HEK293T (cell line): ENCODE measurements at regions not wholly inside any gene's neighbourhood (a gene's known extent, or its start where the extent isn't known, plus 50 kb on each side); places are given as distances from the start of the nearest gene placed in this dataset.

ENCODE experiments used
- ARNT ChIP-seq: fragments of 450-650 bp; IDR thresholded peaks from 2 replicates; pipeline ENCODE4 v1.6.1; 2017; ENCODE audit warnings: mild to moderate bottlenecking
- BHLHE40 ChIP-seq: fragments of 450-650 bp; IDR thresholded peaks from 2 replicates; pipeline ENCODE4 v1.6.1; 2016; ENCODE audit warnings: mild to moderate bottlenecking, moderate library complexity, borderline replicate concordance
- ELF4 ChIP-seq: fragments of 450-650 bp; IDR thresholded peaks from 2 replicates; pipeline ENCODE4 v1.6.1; 2017; ENCODE audit warnings: antibody characterized with exemption
- FOXA1 ChIP-seq: fragments of 450-650 bp; IDR thresholded peaks from 2 replicates; pipeline ENCODE4 v1.6.1; 2016; ENCODE audit warnings: mild to moderate bottlenecking
- FOXK2 ChIP-seq: fragments of 450-650 bp; IDR thresholded peaks from 2 replicates; pipeline ENCODE4 v1.6.1; 2016; ENCODE audit warnings: mild to moderate bottlenecking
- FOXM1 ChIP-seq: fragments of 450-650 bp; IDR thresholded peaks from 2 replicates; pipeline ENCODE4 v1.6.1; 2017; ENCODE audit warnings: mild to moderate bottlenecking, borderline replicate concordance
- HDGF ChIP-seq: fragments of 450-650 bp; IDR thresholded peaks from 2 replicates; pipeline ENCODE4 v1.6.1; 2017; ENCODE audit warnings: antibody characterized with exemption, borderline replicate concordance
- L3MBTL2 ChIP-seq: fragments of 450-650 bp; conservative IDR thresholded peaks from 2 replicates; pipeline ENCODE4 v1.6.1; 2016; ENCODE audit warnings: mild to moderate bottlenecking
- LEF1 ChIP-seq: fragments of 450-650 bp; IDR thresholded peaks from 2 replicates; pipeline ENCODE4 v1.6.1; 2017; ENCODE audit warnings: mild to moderate bottlenecking, borderline replicate concordance
- SP1 ChIP-seq: fragments of 450-650 bp; IDR thresholded peaks from 2 replicates; pipeline ENCODE4 v1.6.1; 2017
- SUZ12 ChIP-seq: fragments of 450-650 bp; IDR thresholded peaks from 2 replicates; pipeline ENCODE4 v1.6.1; 2016; ENCODE audit warnings: mild to moderate bottlenecking
- ZNF384 ChIP-seq: fragments of 450-650 bp; IDR thresholded peaks from 2 replicates; pipeline ENCODE4 v1.6.1; 2016

- TF ChIP-seq BHLHE40 (no peak), HDGF (no peak), SUZ12 (no peak), ARNT (no peak), L3MBTL2 (no peak), ELF4 (no peak), FOXM1 (no peak), FOXK2 (no peak), FOXA1 (no peak), SP1 (no peak), ZNF384 (no peak), LEF1 (no peak)
These were observed 133.5 kb upstream of the TSHZ2 start for GRCh38 chr20:52838510-52839241.
